DND-41 (cell line): ENCODE measurements at regions not wholly inside any gene's neighbourhood (a gene's known extent, or its start where the extent isn't known, plus 50 kb on each side); places are given as distances from the start of the nearest gene placed in this dataset.

Source experiments
- EZH2 ChIP-seq: IDR thresholded peaks from 3 replicates; pipeline ENCODE4 v1.6.1; 2012; ENCODE audit warnings: borderline replicate concordance, low read depth, mild to moderate bottlenecking, moderate library complexity, low read length, inconsistent platforms; ENCODE audit not compliant: severe bottlenecking
- TF ChIP-seq, protein P1 (sequence below): IDR thresholded peaks from 2 replicates; pipeline ENCODE4 v1.5.1; 2012; ENCODE audit warnings: borderline replicate concordance, low read length, moderate library complexity, mild to moderate bottlenecking; ENCODE audit not compliant: poor library complexity, severe bottlenecking; ENCODE audit errors: extremely low read depth

DNA sequence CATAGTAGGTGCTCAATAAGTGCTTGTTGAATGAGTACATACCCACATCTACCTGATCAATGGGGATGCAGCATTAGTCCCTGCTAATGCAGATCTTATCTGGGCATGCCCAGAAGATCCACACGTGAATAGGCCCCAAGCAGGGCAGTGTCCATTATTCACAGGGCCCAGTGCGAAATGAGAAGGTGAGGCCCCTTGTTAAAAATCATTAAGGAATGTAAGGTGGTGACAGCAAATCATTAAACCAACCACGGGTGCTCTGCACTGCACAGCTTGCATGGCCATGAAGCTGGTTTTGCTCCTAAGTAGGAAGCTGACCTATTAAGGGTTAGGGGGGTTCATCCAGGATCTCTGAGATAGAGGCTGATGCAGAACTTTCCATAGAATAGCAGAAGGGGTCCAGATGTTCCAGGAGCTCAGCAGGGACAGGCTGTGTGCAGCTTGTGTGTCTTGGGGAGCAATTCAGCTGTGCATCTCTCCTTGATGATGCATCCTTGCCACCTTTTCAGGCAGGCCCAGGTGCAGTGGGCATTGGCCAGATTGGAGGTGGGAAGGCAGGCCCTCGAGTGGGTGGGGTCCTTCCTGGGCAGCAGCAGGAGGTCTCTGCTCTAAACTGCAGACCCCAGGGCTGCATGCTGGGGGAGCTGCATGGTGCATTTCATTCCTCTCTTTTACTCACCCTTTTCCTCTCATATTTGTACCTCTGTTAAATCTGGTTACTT, 231.3 kb upstream of the PWP1 start:
- TF ChIP-seq, protein P1, sequence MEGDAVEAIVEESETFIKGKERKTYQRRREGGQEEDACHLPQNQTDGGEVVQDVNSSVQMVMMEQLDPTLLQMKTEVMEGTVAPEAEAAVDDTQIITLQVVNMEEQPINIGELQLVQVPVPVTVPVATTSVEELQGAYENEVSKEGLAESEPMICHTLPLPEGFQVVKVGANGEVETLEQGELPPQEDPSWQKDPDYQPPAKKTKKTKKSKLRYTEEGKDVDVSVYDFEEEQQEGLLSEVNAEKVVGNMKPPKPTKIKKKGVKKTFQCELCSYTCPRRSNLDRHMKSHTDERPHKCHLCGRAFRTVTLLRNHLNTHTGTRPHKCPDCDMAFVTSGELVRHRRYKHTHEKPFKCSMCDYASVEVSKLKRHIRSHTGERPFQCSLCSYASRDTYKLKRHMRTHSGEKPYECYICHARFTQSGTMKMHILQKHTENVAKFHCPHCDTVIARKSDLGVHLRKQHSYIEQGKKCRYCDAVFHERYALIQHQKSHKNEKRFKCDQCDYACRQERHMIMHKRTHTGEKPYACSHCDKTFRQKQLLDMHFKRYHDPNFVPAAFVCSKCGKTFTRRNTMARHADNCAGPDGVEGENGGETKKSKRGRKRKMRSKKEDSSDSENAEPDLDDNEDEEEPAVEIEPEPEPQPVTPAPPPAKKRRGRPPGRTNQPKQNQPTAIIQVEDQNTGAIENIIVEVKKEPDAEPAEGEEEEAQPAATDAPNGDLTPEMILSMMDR, result no peak
- TF ChIP-seq EZH2, result no peak
